Endodermal cell (in vitro differentiated cells): ENCODE measurements at regions not wholly inside any gene's neighbourhood (a gene's known extent, or its start where the extent isn't known, plus 50 kb on each side); places are given as distances from the start of the nearest gene placed in this dataset.
A peak's percentile ranks its signal among the peaks of the same experiment; 100 is the strongest.
"Not testable (repeated sequence)": the region's sequence is repeated elsewhere in the genome, so short reads cannot be mapped to it uniquely, and the experiment has no call there.

Experiments
- DNase-seq: peaks from one replicate; pipeline ENCODE4 v3.0.0-alpha.2; 2017
- H3K27ac ChIP-seq: 2 replicates; pipeline ENCODE4 v1.5.1; 2013; ENCODE audit warnings: mild to moderate bottlenecking, low read depth, low read length, moderate library complexity
- H3K27me3 ChIP-seq: 2 replicates; pipeline ENCODE4 v1.6.1; 2013; ENCODE audit warnings: mild to moderate bottlenecking, low read length, moderate library complexity; ENCODE audit not compliant: insufficient read depth, control insufficient read depth, poor library complexity, severe bottlenecking
- H3K36me3 ChIP-seq: 2 replicates; pipeline ENCODE4 v1.7.0; 2013; ENCODE audit warnings: mild to moderate bottlenecking, low read length, moderate library complexity; ENCODE audit not compliant: control insufficient read depth, insufficient read depth
- H3K4me1 ChIP-seq: one replicate; pipeline ENCODE4 v1.7.0; 2013; ENCODE audit warnings: low read length; ENCODE audit not compliant: control insufficient read depth, insufficient read depth
- H3K4me3 ChIP-seq: 2 replicates; pipeline ENCODE4 v1.5.1; 2013; ENCODE audit warnings: mild to moderate bottlenecking, low read length, moderate library complexity
- H3K9ac ChIP-seq: 2 replicates; pipeline ENCODE4 v1.6.1; 2013; ENCODE audit warnings: mild to moderate bottlenecking, low read length, moderate library complexity; ENCODE audit not compliant: poor library complexity, severe bottlenecking; ENCODE audit errors: extremely low read depth
- H3K9me3 ChIP-seq: 2 replicates; pipeline ENCODE4 v1.6.1; 2013; ENCODE audit warnings: mild to moderate bottlenecking, low read length, moderate library complexity; ENCODE audit not compliant: control insufficient read depth
- H3K27ac Mint-ChIP-seq: 2 replicates; pipeline ENCODE4 v1.8.0; 2020; ENCODE audit warnings: mixed read lengths
- H3K27me3 Mint-ChIP-seq: 2 replicates; pipeline ENCODE4 v1.8.0; 2021; ENCODE audit warnings: mild to moderate bottlenecking, mixed read lengths; ENCODE audit not compliant: insufficient read depth
- H3K36me3 Mint-ChIP-seq: 2 replicates; pipeline ENCODE4 v1.8.0; 2020; ENCODE audit warnings: low read depth, mixed read lengths
- H3K4me1 Mint-ChIP-seq: 2 replicates; pipeline ENCODE4 v1.8.0; 2020; ENCODE audit warnings: mixed read lengths
- H3K4me3 Mint-ChIP-seq: 2 replicates; pipeline ENCODE4 v1.8.0; 2020; ENCODE audit warnings: mild to moderate bottlenecking, moderate library complexity, mixed read lengths
- H3K9me3 Mint-ChIP-seq: 2 replicates; pipeline ENCODE4 v1.8.0; 2020; ENCODE audit warnings: mild to moderate bottlenecking, mixed read lengths
- CTCF ChIP-seq: fragments of 200-600 bp; sonication (generic); conservative IDR thresholded peaks from 2 replicates; pipeline ENCODE4 v1.5.0; 2021; ENCODE audit warnings: antibody characterized with exemption, mild to moderate bottlenecking
- WGBS, 2 experiments: methylation state at CpG; one replicate each; pipeline versions ENCODE4 v1.1.5 to v1.1.7; 2013; ENCODE audit warnings: missing lambda C conversion rate in 2 of 2, mixed read lengths in 1 of 2; ENCODE audit not compliant: insufficient coverage in 1 of 2, insufficient read length in 1 of 2; 5-methylcytosine and 5-hydroxymethylcytosine counted together

GRCh38 chr1:220475608-220476007 is 52.3 kb upstream of the MARK1 start:
- not testable (repeated sequence) for H3K27ac ChIP-seq, H3K9ac ChIP-seq, H3K9me3 ChIP-seq, H3K4me1 ChIP-seq, H3K27me3 Mint-ChIP-seq, H3K4me3 Mint-ChIP-seq, H3K36me3 Mint-ChIP-seq, H3K27me3 ChIP-seq, DNase-seq, H3K27ac Mint-ChIP-seq, H3K4me1 Mint-ChIP-seq, H3K4me3 ChIP-seq, H3K36me3 ChIP-seq
- peaks cover 15% of the 10 kb centered on the region for H3K9me3 Mint-ChIP-seq
- 93 to 100% methylated on average over 6 to 33 of the region's 35 CpGs for WGBS, 2 experiments

GRCh38 chr1:220475141-220475540 is 52.8 kb upstream of the MARK1 start:
- WGBS, 2 experiments: 95 to 100% methylated on average over 1 to 8 of the region's 8 CpGs
- not testable (repeated sequence) for H3K27ac Mint-ChIP-seq, H3K36me3 ChIP-seq, H3K9me3 ChIP-seq, H3K27me3 Mint-ChIP-seq, DNase-seq, H3K27ac ChIP-seq, H3K9ac ChIP-seq, H3K4me1 ChIP-seq, H3K4me1 Mint-ChIP-seq, H3K4me3 Mint-ChIP-seq, H3K27me3 ChIP-seq, H3K4me3 ChIP-seq, H3K36me3 Mint-ChIP-seq
- H3K9me3 Mint-ChIP-seq: peaks cover 15% of the 10 kb centered on the region

GRCh38 chr1:220473440-220473839 is 54.5 kb upstream of the MARK1 start:
- no peak overlapping the region for H3K27ac Mint-ChIP-seq
- H3K4me3 ChIP-seq: no peak overlapping the region
- DNase-seq: no peak
- H3K4me1 Mint-ChIP-seq: no peaks in the 10 kb centered on the region
- H3K27me3 Mint-ChIP-seq: no peaks in the 10 kb centered on the region
- no peak overlapping the region for H3K9ac ChIP-seq
- H3K27ac ChIP-seq: no peak overlapping the region
- WGBS, 2 experiments: 98 to 100% methylated on average over 1 to 2 of the region's 2 CpGs
- H3K36me3 ChIP-seq: no peaks in the 10 kb centered on the region
- H3K27me3 ChIP-seq: no peaks in the 10 kb centered on the region
- H3K9me3 ChIP-seq: no peaks in the 10 kb centered on the region
- no peak overlapping the region for H3K4me3 Mint-ChIP-seq
- TF ChIP-seq CTCF: no peak
- H3K9me3 Mint-ChIP-seq: peaks cover 15% of the 10 kb centered on the region
- no peaks in the 10 kb centered on the region for H3K36me3 Mint-ChIP-seq
- H3K4me1 ChIP-seq: no peaks in the 10 kb centered on the region

- H3K4me3 Mint-ChIP-seq: no peak overlapping the region
- WGBS, 2 experiments: 69 to 75% methylated on average over 3 to 11 of the region's 11 CpGs
- TF ChIP-seq CTCF: peak; percentile 45
These were observed 65.2 kb upstream of the MARK1 start for GRCh38 chr1:220462752-220463151.

More at GRCh38 chr1:220462752-220463151, 65.2 kb upstream of the MARK1 start:
- Histone ChIP-seq H3K4me3 (no peak overlapping the region), H3K27me3 (no peaks in the 10 kb centered on the region), H3K27ac (no peak overlapping the region), H3K9ac (no peak overlapping the region), H3K36me3 (no peaks in the 10 kb centered on the region), H3K9me3 (peaks cover 12% of the 10 kb centered on the region), H3K4me1 (no peaks in the 10 kb centered on the region)
- peak; percentile 85 for DNase-seq
- H3K27ac Mint-ChIP-seq: no peak overlapping the region
- H3K9me3 Mint-ChIP-seq: peaks cover 18% of the 10 kb centered on the region
- no peaks in the 10 kb centered on the region for H3K27me3 Mint-ChIP-seq
- no peaks in the 10 kb centered on the region for H3K4me1 Mint-ChIP-seq
- peaks cover 3% of the 10 kb centered on the region for H3K36me3 Mint-ChIP-seq
